ENCODE measurements at regions not wholly inside any gene's neighbourhood (a gene's known extent, or its start where the extent isn't known, plus 50 kb on each side); places are given as distances from the start of the nearest gene placed in this dataset.

DNA sequence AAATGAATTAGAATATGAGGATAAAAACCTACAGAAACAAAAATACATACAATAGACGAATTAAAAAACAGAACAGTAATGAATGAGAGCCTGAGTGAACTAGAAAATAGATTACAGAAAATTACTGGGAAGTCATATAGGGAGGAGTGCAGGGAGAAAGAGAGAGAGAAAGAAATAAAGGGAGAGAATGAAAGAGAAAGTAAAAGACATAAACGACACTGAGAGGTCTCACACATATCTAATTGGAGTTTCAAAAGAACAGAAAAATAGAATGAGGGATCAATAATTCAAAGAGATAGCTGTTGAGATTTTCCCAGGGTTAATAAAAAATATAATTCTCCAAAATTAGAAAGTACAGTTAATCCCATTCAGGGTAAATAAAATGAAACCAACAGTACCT is 156.4 kb upstream of the FTMT start:
- no peaks in the 10 kb centered on the region for H4K20me1 ChIP-seq (ENCODE audit: control insufficient read depth, insufficient read depth, low read length, poor library complexity, severe bottlenecking)
- ATAC-seq (ENCODE audit: low read depth) (no peak), DNase-seq (no peak)
- POLR2A ChIA-PET = no interaction called here
- H3K4me3 Mint-ChIP-seq = no peak overlapping the region
- H3K27ac ChIP-seq (ENCODE audit: low read length in 2 of 2) = no peak overlapping the region
- H3K4me3 ChIP-seq (ENCODE audit: control extremely low read depth in 1 of 5, extremely low read depth in 1 of 5, insufficient read depth in 1 of 5, low read depth in 2 of 5, low read length in 4 of 5) = no peak overlapping the region
- no peaks in the 10 kb centered on the region for H3K79me2 ChIP-seq (ENCODE audit: control insufficient read depth, insufficient read depth, low read length)
- H3K4me2 ChIP-seq (replicated peaks; ENCODE audit: low read depth, low read length, poor library complexity, severe bottlenecking) = no peak overlapping the region
- CTCF ChIA-PET = no interaction called here
- WGBS (ENCODE audit: insufficient coverage) = no CpG with 5 or more reads among the region's 2 CpGs
- H3K27me3 ChIP-seq (replicated peaks in 1 of 4; ENCODE audit: control extremely low read depth in 1 of 4, control insufficient read depth in 3 of 4, insufficient read depth in 4 of 4, low read length in 3 of 4) = no peaks in the 10 kb centered on the region
- no peaks in the 10 kb centered on the region for H3K9me3 ChIP-seq (ENCODE audit: control extremely low read depth in 1 of 3, control insufficient read depth in 2 of 3, insufficient read depth in 1 of 3, low read length in 2 of 3)
- no peak overlapping the region for H3K9ac ChIP-seq (ENCODE audit: low read length)
- no peaks in the 10 kb centered on the region for H3K36me3 ChIP-seq (replicated peaks in 1 of 2; ENCODE audit: control extremely low read depth in 1 of 2, control insufficient read depth in 1 of 2, extremely low read depth in 1 of 2, insufficient read depth in 2 of 2, low read length in 1 of 2)
- intact Hi-C loops (cut with micrococcal nuclease) = no loop called here
- TF ChIP-seq EZH2 (IDR thresholded peaks at IDR 0.05; ENCODE audit: borderline replicate concordance, insufficient read depth, low read depth, low read length, poor library complexity, severe bottlenecking) = no peak
- TF ChIP-seq, protein P1, sequence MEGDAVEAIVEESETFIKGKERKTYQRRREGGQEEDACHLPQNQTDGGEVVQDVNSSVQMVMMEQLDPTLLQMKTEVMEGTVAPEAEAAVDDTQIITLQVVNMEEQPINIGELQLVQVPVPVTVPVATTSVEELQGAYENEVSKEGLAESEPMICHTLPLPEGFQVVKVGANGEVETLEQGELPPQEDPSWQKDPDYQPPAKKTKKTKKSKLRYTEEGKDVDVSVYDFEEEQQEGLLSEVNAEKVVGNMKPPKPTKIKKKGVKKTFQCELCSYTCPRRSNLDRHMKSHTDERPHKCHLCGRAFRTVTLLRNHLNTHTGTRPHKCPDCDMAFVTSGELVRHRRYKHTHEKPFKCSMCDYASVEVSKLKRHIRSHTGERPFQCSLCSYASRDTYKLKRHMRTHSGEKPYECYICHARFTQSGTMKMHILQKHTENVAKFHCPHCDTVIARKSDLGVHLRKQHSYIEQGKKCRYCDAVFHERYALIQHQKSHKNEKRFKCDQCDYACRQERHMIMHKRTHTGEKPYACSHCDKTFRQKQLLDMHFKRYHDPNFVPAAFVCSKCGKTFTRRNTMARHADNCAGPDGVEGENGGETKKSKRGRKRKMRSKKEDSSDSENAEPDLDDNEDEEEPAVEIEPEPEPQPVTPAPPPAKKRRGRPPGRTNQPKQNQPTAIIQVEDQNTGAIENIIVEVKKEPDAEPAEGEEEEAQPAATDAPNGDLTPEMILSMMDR (IDR thresholded peaks at IDR 0.05) = no peak
- no peak overlapping the region for H2AFZ ChIP-seq (ENCODE audit: insufficient read depth, low read depth, low read length, poor library complexity, severe bottlenecking)
- no peaks in the 10 kb centered on the region for H3K4me1 Mint-ChIP-seq
- peaks cover 4% of the 10 kb centered on the region for H3K9me3 Mint-ChIP-seq (ENCODE audit: insufficient read depth)
- H3K4me1 ChIP-seq (ENCODE audit: control insufficient read depth in 2 of 2, insufficient read depth in 2 of 2, low read length in 2 of 2) = no peaks in the 10 kb centered on the region
- H3K27ac Mint-ChIP-seq = no peak overlapping the region
- H3K27me3 Mint-ChIP-seq = no peaks in the 10 kb centered on the region

DNA sequence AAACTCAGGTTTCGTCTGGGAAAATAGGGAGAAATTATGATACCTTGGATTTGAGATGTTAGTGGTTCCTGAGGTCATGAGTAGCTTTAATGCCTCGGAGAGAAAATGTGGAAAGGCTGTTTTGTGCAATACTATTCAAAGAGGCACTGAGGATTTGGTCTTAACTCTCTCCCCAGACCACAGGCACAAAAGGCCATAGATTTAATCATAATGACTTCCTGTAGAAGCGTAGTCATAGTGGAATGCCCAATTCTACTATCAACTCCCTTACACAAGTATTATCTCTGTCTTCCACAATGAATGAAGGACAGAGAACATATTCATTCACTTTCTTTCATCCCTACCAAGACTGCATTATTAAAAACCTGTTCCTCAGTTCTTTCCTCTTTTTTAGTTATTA is 153.0 kb upstream of the FTMT start:
- Histone ChIP-seq H3K4me3 (ENCODE audit: control extremely low read depth in 1 of 5, extremely low read depth in 1 of 5, insufficient read depth in 1 of 5, low read depth in 2 of 5, low read length in 4 of 5) (no peak overlapping the region), H3K4me1 (ENCODE audit: control insufficient read depth in 2 of 2, insufficient read depth in 2 of 2, low read length in 2 of 2) (no peaks in the 10 kb centered on the region), H3K4me2 (replicated peaks; ENCODE audit: low read depth, low read length, poor library complexity, severe bottlenecking) (no peak overlapping the region), H3K27ac (ENCODE audit: low read length in 2 of 2) (no peak overlapping the region), H3K9me3 (ENCODE audit: control extremely low read depth in 1 of 3, control insufficient read depth in 2 of 3, insufficient read depth in 1 of 3, low read length in 2 of 3) (no peaks in the 10 kb centered on the region), H3K79me2 (ENCODE audit: control insufficient read depth, insufficient read depth, low read length) (no peaks in the 10 kb centered on the region), H3K27me3 (replicated peaks in 1 of 4; ENCODE audit: control extremely low read depth in 1 of 4, control insufficient read depth in 3 of 4, insufficient read depth in 4 of 4, low read length in 3 of 4) (no peaks in the 10 kb centered on the region), H2AFZ (ENCODE audit: insufficient read depth, low read depth, low read length, poor library complexity, severe bottlenecking) (no peak overlapping the region), H4K20me1 (ENCODE audit: control insufficient read depth, insufficient read depth, low read length, poor library complexity, severe bottlenecking) (no peaks in the 10 kb centered on the region), H3K9ac (ENCODE audit: low read length) (no peak overlapping the region), H3K36me3 (replicated peaks in 1 of 2; ENCODE audit: control extremely low read depth in 1 of 2, control insufficient read depth in 1 of 2, extremely low read depth in 1 of 2, insufficient read depth in 2 of 2, low read length in 1 of 2) (no peaks in the 10 kb centered on the region)
- WGBS (ENCODE audit: insufficient coverage) = no CpG with 5 or more reads among the region's 3 CpGs
- DNase-seq (no peak), ATAC-seq (ENCODE audit: low read depth) (no peak)
- Mint-ChIP-seq H3K4me3 (no peak overlapping the region), H3K4me1 (no peaks in the 10 kb centered on the region), H3K27me3 (no peaks in the 10 kb centered on the region), H3K9me3 (ENCODE audit: insufficient read depth) (no peaks in the 10 kb centered on the region), H3K27ac (no peak overlapping the region)
- ChIA-PET POLR2A (no interaction called here), CTCF (no interaction called here)
- TF ChIP-seq EZH2 (IDR thresholded peaks at IDR 0.05; ENCODE audit: borderline replicate concordance, insufficient read depth, low read depth, low read length, poor library complexity, severe bottlenecking) = no peak
- TF ChIP-seq, protein P1 (IDR thresholded peaks at IDR 0.05) = no peak
- intact Hi-C loops (cut with micrococcal nuclease) = no loop called here

Data from B cell (primary cell).